ENCODE measurements at regions not wholly inside any gene's neighbourhood (a gene's known extent, or its start where the extent isn't known, plus 50 kb on each side); places are given as distances from the start of the nearest gene placed in this dataset.
A peak's percentile ranks its signal among the peaks of the same experiment; 100 is the strongest.

DNA sequence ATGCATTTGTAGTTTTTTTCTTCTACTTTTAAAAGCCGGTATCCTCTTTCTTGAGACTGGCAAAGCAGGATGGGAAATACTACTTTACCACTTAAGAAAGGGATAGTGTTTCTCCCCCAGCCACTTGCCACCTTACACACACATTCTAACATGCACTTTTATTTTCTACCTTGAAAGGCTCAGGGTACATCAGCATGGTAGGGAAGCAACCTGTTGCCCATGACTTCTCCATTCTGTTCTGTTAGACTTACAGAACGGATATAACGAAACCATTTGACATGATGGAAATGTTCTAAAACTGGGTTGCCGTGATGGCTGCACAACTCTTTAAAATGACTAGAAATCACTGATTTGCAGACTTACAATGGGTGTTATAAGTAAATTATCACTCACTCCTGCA is 405.5 kb downstream of the SHQ1 start:
- Histone ChIP-seq H3K27me3 (ENCODE audit: low read length) (no peaks in the 10 kb centered on the region), H3K9me2 (replicated peaks; ENCODE audit: insufficient read depth, low read length) (no peaks in the 10 kb centered on the region), H3F3A (ENCODE audit: insufficient read depth) (no peaks in the 10 kb centered on the region), H3K9me3 (ENCODE audit: insufficient read depth, low read length) (no peaks in the 10 kb centered on the region), H2AFZ (ENCODE audit: low read depth, low read length, severe bottlenecking) (no peak overlapping the region), H3K36me3 (ENCODE audit: low read length) (no peaks in the 10 kb centered on the region; the same call in 1 of the 2 replicates), H3K4me3 (ENCODE audit: insufficient read depth, low read length, poor library complexity, severe bottlenecking) (no peak overlapping the region), H4K20me1 (ENCODE audit: low read depth, low read length) (peaks cover 75% of the 10 kb centered on the region), H3K4me2 (ENCODE audit: low read depth, low read length, poor library complexity, severe bottlenecking) (no peak overlapping the region), H3K79me2 (ENCODE audit: insufficient read depth, low read length) (peaks cover 51% of the 10 kb centered on the region), H3K27ac (ENCODE audit: low read depth, low read length) (no peak overlapping the region), H3K9ac (ENCODE audit: low read length) (no peak overlapping the region)
- TF ChIP-seq CTCF (IDR thresholded peaks at IDR 0.05; ENCODE audit: insufficient read depth, low read length, poor library complexity, severe bottlenecking): no peak
- no peak for TF ChIP-seq EZH2phosphoT487 (conservative IDR thresholded peaks at IDR 0.05; ENCODE audit: low read length)

DNA sequence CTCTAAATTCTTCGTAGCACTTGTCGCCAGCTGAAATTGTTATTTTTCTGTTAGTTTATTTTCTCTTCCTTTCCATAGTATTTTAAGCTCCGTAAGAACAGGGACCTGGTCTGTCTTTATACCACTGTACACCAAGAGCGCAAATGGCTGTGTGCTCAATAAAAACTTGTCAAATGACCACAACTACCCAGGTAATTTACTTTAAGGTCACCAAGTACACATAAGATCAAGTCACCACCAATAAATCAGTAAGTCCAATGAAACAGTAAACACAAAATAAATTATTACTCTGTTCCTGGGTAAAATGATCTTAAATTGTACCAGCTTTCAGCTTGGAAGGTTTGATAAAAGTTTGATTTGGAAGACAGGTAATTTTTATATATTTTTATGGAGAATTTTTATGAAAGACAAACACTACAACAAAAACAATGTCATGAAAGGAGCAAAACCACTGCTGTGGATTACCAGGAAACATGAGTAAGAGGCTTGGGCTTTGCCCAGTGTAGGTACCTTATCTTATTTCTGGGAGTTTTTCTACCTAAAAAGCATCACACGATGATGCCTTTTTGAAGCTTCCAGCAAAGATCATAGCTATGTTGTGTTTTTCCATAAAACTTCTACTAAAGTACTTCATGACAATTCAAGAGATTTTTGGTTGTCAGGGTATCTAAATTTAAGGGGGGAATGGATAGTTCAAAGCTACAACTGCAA is 406.8 kb downstream of the SHQ1 start:
- H3K9me2 ChIP-seq (replicated peaks; ENCODE audit: insufficient read depth, low read length): no peaks in the 10 kb centered on the region
- H3K27ac ChIP-seq (ENCODE audit: low read depth, low read length): no peak overlapping the region
- H2AFZ ChIP-seq (ENCODE audit: low read depth, low read length, severe bottlenecking): no peak overlapping the region
- H3K36me3 ChIP-seq (ENCODE audit: low read length): no peaks in the 10 kb centered on the region; the same call in 1 of the 2 replicates
- no peaks in the 10 kb centered on the region for H3K9me3 ChIP-seq (ENCODE audit: insufficient read depth, low read length)
- no peaks in the 10 kb centered on the region for H3F3A ChIP-seq (ENCODE audit: insufficient read depth)
- H4K20me1 ChIP-seq (ENCODE audit: low read depth, low read length): peaks cover 81% of the 10 kb centered on the region
- H3K4me3 ChIP-seq (ENCODE audit: insufficient read depth, low read length, poor library complexity, severe bottlenecking): no peak overlapping the region
- no peak for TF ChIP-seq EZH2phosphoT487 (conservative IDR thresholded peaks at IDR 0.05; ENCODE audit: low read length)
- no peak for TF ChIP-seq CTCF (IDR thresholded peaks at IDR 0.05; ENCODE audit: insufficient read depth, low read length, poor library complexity, severe bottlenecking)
- no peaks in the 10 kb centered on the region for H3K27me3 ChIP-seq (ENCODE audit: low read length)
- peak overlapping the region; percentile 21 for H3K4me2 ChIP-seq (ENCODE audit: low read depth, low read length, poor library complexity, severe bottlenecking)
- H3K9ac ChIP-seq (ENCODE audit: low read length): no peak overlapping the region
- H3K79me2 ChIP-seq (ENCODE audit: insufficient read depth, low read length): peaks cover 53% of the 10 kb centered on the region

DNA sequence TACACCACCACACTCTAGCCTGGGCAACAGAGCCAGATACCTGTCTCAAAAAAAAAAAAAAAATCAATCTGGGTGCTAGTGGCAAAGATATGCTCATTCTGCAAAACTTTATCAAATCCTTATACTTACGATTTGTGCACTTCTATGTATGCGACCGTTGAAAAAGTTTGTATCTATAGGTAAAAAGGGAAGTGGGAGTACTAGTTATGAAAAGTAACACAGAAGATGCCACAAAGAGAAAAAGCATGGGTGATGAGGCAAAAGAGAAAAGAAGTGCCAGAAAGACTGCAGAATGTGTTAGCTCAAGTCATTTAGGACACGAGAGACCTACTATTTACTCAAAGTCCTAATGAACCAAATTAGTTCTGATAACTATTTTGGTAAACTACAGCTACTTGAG is 407.8 kb downstream of the SHQ1 start:
- H3K36me3 ChIP-seq (ENCODE audit: low read length): no peaks in the 10 kb centered on the region; the same call in 1 of the 2 replicates
- no peaks in the 10 kb centered on the region for H3K9me2 ChIP-seq (replicated peaks; ENCODE audit: insufficient read depth, low read length)
- peaks cover 74% of the 10 kb centered on the region for H4K20me1 ChIP-seq (ENCODE audit: low read depth, low read length)
- TF ChIP-seq EZH2phosphoT487 (conservative IDR thresholded peaks at IDR 0.05; ENCODE audit: low read length) (no peak), CTCF (IDR thresholded peaks at IDR 0.05; ENCODE audit: insufficient read depth, low read length, poor library complexity, severe bottlenecking) (no peak)
- no peak overlapping the region for H2AFZ ChIP-seq (ENCODE audit: low read depth, low read length, severe bottlenecking)
- H3K27me3 ChIP-seq (ENCODE audit: low read length): no peaks in the 10 kb centered on the region
- H3K79me2 ChIP-seq (ENCODE audit: insufficient read depth, low read length): peaks cover 52% of the 10 kb centered on the region
- peak overlapping the region; percentile 21 for H3K4me2 ChIP-seq (ENCODE audit: low read depth, low read length, poor library complexity, severe bottlenecking)
- no peaks in the 10 kb centered on the region for H3F3A ChIP-seq (ENCODE audit: insufficient read depth)
- H3K9ac ChIP-seq (ENCODE audit: low read length): no peak overlapping the region
- no peaks in the 10 kb centered on the region for H3K9me3 ChIP-seq (ENCODE audit: insufficient read depth, low read length)
- H3K27ac ChIP-seq (ENCODE audit: low read depth, low read length): no peak overlapping the region
- no peak overlapping the region for H3K4me3 ChIP-seq (ENCODE audit: insufficient read depth, low read length, poor library complexity, severe bottlenecking)

All from SU-DHL-6 (cell line).